IPS-NIHi7 (cell line): ENCODE measurements at regions not wholly inside any gene's neighbourhood (a gene's known extent, or its start where the extent isn't known, plus 50 kb on each side); places are given as distances from the start of the nearest gene placed in this dataset.

Source experiments
- DNase-seq: peaks from one replicate; pipeline ENCODE4 v3.0.0; 2012; ENCODE audit warnings: mixed read lengths; ENCODE audit errors: extremely low spot score

DNA sequence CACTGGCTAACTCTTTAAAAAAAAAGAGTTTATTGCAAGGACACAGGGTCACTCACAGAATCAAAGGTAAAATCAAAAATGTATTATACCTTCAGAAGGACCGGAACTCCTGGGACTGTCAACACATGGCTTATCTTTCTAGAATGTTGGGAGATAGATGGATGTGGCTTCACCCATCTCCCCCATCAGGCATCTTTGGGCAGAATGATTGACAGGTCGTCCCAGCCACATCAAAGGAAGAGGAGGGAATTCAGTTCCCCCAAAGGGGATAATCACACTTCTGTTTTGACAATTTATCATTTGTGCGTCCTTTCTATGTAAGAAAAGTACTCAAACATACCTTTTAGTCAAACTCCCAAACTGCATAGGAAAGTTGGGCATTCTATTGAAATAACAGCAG is 228.6 kb upstream of the CDH5 start:
- DNase-seq, result no peak

- no peak for DNase-seq
Measured at GRCh38 chr16:66136841-66137240, 229.7 kb upstream of the CDH5 start.

DNA sequence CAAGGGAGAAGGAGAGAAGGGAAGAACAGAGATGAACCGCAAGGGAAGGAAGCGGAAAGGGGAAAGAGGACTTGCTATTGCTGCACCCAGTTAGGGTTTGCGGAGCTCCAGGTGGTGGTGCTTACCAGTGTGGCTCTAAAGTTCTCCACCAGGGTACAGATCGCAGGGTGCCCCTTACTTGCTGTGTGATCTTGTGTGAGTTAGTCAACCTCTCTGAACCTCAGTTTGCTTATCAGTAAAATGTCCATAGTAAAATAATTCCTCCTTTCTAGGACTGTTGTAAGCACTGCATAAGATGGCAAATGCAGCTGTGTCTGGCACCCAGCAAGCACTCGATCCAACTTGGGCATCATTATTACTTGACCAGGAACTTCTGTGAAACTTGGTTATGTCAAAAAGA is 230.7 kb upstream of the CDH5 start:
- no peak for DNase-seq

- no peak for DNase-seq
Measured at GRCh38 chr16:66135421-66135831, 231.1 kb upstream of the CDH5 start.

DNA sequence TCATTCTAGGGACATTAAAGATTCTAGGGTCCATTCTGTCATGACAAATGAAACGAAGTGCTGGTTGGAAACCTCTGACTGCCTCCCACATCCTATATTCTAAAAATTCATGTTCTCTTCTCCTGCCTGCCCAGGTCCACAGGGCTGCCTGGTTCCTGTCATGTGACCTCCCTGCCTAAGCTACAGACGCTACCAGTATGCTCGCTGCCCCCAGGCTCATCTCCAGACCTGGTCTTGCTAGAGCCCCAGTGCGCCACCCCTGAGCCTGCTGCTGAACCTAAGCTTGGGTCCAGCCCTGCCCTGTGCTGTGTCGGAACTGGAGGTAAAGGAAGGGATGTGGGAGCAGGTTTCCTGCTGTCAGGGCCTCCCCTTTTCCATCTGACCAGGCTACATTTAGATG is 231.6 kb upstream of the CDH5 start:
- no peak for DNase-seq

DNA sequence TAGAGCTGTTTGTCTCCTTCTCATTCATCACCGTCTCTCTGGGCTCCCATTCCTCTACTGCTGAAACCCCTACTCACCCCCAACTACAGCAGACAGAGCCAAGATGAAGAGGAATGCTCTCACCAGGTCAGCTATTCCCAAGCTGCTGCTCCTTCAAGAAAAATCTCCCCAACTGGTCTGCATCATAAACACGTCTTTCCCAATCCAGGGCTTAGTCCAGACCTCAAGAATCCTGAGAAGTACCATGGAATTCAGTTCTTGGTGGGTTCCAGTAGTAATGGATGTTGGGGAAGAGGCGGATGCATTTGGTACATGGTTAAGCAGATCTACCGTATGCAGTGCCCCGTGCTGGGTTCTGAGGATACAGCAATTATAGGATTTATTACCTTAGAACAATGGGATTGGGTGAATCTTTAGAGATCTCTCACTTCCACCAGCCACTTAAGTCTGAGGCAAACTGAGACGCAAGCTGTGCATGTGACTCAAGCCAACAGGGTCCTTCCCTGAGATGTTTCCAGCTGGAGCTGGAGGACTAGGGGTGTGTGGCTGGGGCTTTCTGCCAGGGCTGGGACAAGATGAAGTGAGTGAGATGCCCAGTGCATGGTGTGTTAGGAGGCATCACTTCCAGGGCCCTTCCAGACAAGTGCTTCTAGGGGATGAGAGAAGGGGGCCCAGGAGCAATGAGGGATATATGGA is 232.7 kb upstream of the CDH5 start:
- DNase-seq, result no peak

GRCh38 chr16:66131895-66132294 is 234.6 kb upstream of the CDH5 start:
- DNase-seq, result no peak

- DNase-seq, result no peak
Measured at GRCh38 chr16:66131156-66131807, 235.2 kb upstream of the CDH5 start.

DNA sequence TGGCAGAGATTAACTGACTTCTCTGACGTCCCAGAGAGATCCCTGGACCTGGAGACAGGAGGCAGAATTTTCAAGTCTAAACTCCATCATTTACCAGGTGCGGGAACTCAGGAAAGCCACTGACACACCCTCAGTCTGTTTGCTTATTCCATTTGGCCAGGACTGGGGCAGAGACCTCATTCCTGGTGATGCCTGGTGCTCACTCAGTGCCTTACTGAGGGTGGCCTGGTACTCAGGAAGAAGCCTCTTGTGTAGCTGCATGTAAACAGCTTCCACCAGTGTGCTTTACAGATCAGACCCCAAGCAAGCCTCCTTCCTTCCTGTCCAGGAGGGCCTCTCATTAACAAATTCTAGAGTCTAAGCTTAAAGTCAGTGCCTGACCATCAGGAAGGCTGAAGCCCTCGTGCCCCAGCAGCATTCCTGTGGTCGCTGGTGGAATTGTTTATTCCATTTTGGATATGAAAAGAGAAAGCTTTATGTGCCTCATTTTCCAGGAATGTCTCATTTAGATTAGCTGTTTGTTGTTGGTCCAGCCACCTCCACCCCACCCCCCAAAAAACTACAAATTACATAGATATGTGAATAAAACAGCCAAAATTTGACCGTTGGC is 236.1 kb upstream of the CDH5 start:
- no peak for DNase-seq

DNA sequence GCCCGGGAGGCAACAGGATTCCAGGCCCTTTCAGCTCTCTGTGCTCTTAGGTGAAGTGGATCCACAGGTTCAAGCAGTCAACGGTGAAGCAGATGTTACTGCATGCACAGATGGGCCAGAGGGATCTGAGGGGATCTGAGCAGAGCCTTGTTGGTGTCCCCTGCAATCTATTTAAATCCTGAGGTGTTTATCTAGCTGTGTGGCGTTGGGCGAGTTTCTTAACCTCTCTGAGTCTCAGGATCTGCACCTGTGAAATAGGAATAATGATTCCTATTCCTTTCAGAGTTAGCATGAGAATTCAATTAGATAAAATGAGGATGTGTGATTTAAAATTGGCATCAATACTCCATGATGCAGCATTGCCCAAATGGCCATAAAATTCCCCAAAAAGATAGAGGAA is 237.3 kb upstream of the CDH5 start:
- DNase-seq, result no peak

DNA sequence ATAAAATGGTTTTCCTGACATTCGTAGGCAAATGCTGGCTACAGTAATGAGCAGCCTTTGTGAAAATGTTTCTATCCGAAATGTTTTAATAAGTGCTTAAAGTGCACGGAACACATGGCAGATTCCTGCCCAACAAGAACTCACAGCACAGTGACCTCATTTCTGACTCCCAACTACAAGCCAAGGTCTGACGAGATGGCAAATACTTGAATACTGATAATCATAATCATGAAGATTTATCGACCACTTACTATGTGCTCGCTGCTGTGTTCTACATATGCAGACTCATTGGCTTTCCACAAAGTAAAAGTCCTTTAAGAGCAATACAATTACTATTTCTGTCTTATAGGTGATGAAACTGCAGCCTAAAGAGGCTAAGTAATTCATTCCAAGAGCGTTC is 238.1 kb upstream of the CDH5 start:
- DNase-seq, result no peak

DNA sequence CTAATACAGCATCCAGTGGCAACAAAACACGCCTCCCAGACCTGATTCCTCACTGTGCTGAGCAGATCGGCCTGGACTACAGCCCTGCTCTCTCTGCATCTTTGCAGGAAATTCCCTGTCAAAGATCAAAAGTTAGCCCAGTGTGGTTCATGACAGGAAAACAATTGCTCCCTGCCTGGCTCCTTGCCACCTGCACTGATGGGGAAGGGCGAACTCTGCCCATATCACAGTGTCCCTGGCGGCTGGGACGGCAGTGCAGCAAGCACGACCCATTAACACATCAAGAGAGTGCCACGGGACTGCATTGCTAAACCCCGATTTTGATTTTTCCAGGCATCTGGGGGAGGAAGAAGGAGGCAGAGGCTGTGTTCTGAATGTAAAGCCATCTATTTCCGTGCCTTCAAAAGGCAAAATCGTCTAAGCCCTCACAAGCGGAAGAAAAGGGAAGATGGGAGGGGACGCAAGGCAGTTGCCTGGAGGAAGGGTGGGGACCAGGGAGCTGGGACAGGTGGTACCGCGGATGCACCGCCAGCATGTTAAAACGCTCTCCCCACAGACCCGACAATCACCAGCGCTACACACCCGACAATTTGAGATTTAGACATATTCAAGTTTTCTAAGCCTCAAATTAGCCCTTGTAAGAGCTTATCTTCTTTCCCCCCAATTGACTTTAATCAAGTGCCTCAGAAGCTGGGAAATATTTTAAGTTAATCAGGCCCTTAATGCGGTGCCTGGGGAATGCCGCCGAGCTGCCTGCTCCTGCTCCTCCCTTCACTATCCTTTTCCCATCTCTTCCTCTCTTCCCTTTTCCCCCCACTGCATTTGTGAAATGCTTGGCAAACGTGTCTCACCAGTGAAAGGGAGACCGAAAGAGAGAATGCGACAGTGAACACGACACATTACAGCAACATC is 238.8 kb upstream of the CDH5 start:
- no peak for DNase-seq

- no peak for DNase-seq
Measured at GRCh38 chr16:66121466-66121865, 245.0 kb upstream of the CDH5 start.

- no peak for DNase-seq
Measured at GRCh38 chr16:66120656-66121055, 245.8 kb upstream of the CDH5 start.

DNA sequence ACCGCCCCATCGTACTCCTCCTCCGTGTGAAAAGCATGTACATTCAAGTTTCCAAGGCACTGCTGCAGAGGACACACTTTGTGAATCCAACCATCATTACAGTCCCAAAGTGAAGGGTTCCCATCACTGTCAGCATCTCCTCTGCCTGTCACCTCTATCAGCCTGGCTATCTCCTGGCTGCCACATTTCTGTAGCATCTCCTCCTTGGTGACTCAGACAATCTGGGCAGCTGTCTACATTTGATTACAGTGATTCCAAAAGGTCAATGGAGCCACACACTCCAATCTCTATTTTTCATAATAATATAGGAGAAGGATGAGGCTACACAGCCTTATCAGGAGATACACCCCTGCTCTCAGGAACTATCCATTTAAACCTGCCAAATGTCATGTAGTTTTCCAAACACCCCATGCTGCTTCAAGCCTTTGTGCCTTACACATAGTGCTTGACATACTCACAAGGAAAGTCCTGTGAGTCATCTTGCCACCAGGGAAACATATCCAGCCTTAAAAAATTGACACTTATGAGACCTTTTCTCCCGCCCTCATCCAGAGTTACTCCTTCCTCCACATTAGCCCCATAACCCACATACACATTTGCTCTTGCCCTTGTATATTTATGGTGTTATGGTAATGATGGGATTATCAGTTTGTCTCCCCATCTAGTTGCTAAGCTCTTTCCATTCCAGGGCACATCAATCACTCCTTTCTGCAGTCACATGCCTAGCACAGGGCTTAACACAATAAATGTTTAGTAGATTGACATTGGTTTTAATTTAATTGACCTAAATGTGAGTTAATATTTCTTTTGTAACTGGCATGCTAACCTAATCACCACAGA is 250.1 kb upstream of the CDH5 start:
- no peak for DNase-seq

DNA sequence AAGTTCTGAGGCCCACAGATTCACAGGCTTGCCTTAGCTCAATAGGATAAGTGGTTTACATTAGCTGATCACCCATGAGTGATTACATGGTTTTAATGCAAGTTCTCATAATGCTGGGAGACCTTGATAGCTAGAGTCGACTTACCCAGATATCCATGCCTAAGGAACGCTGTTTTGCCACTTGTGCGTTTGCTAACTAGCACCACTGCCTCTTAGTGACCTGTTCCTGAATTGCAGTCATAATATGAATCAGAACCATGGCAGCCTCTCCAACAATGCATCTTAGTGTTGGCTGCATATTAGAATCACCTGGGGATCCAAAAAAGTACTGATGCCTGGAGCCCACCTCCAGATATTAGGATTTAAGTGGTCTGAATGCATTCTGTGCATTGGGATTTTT is 251.1 kb upstream of the CDH5 start:
- peak; percentile 64 for DNase-seq

- DNase-seq, result no peak
Measured at GRCh38 chr16:66113223-66113622, 253.3 kb upstream of the CDH5 start.

DNA sequence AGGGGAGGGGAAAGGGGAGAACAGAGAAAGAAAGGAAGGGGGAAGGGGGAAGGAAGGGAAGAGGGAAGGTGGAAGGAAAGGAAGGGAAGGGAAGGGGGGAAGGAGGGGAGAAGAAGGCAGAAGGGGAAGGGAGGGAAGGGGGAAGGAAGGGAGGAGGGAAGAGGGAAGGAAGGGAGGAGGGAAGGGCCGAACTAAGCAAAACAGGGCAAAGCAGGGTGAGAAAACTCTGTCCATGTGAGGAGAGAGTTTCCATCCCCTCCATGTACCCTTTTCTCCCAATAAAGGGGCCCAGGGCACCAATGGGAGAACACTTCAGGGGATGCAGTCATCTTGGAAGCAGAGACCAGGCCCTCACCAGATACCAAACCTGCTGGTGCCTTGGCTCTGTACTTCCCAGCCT is 256.8 kb upstream of the CDH5 start:
- no peak for DNase-seq

DNA sequence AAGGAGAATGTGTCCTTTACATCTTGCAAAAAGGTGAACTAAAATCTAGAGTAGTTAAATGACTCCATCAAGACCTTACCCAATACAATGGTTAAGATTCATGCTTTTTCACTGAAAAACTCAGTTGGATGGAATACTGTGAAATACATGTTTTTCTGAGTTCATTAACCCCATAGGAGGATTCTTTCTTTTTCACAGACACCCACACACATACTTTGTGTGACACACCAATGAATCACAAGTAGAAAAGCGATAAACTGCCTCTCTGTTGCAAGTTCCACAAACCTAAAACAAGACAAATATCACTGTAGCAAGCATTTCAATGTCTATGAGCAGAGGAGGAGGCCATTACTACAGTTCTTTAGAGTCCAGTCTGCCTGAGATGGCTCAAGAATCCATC is 258.8 kb upstream of the CDH5 start:
- DNase-seq, result no peak

- DNase-seq, result no peak
Measured at GRCh38 chr16:66103211-66103610, 263.3 kb upstream of the CDH5 start.

DNA sequence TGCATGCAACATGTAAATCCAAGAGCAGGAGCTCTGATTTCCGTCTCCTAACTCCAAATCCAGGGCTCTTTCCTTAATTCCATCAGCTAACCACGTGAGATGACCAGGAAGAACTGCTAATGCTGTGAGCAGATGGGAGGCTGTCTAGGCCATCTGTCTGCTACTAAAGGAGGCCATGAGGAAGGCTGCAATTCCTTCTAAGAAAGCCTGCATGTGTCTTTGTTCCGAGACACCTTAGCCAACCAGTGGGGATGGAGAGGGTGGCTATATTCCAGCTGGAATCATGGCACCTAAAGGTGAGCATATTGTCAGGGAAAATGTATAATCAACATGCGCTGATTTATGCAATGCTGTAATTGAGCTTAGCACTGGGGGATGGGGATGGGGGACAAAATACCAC is 267.2 kb upstream of the CDH5 start:
- no peak for DNase-seq
